GM21529 (cell line): ENCODE measurements at regions not wholly inside any gene's neighbourhood (a gene's known extent, or its start where the extent isn't known, plus 50 kb on each side); places are given as distances from the start of the nearest gene placed in this dataset.

Source experiments
- ATAC-seq: cut with Tn5 transposase; IDR thresholded peaks from one replicate; pipeline ENCODE4 v1.9.1; 2021; ENCODE audit not compliant: unreplicated experiment

- no peak for ATAC-seq
Observed at GRCh38 chr6:21844120-21844917, 250.8 kb downstream of the SOX4 start.

- ATAC-seq: no peak
Observed at GRCh38 chr6:21845018-21845417, 251.5 kb downstream of the SOX4 start.

GRCh38 chr6:21845439-21846140, 252.0 kb downstream of the SOX4 start:
- ATAC-seq: no peak

- ATAC-seq: no peak
Observed at GRCh38 chr6:21846541-21847451, 253.2 kb downstream of the SOX4 start.

- ATAC-seq: no peak
Observed at GRCh38 chr6:21847711-21848480, 254.3 kb downstream of the SOX4 start.

GRCh38 chr6:21850691-21851090, 257.1 kb downstream of the SOX4 start:
- no peak for ATAC-seq

GRCh38 chr6:21855811-21856455, 262.4 kb downstream of the SOX4 start:
- ATAC-seq: no peak

- ATAC-seq: no peak
Observed at GRCh38 chr6:21856456-21856825, 262.9 kb downstream of the SOX4 start.

GRCh38 chr6:21856844-21857243, 263.3 kb downstream of the SOX4 start:
- no peak for ATAC-seq

- ATAC-seq: no peak
Observed at GRCh38 chr6:21858076-21858475, 264.5 kb downstream of the SOX4 start.

GRCh38 chr6:21859193-21859735, 265.7 kb downstream of the SOX4 start:
- ATAC-seq: no peak

GRCh38 chr6:21861942-21862341, 268.4 kb downstream of the SOX4 start:
- no peak for ATAC-seq

- ATAC-seq: no peak
Observed at GRCh38 chr6:21864206-21864605, 270.7 kb downstream of the SOX4 start.

GRCh38 chr6:21868226-21868625, 274.7 kb downstream of the SOX4 start:
- ATAC-seq: no peak

- ATAC-seq: no peak
Observed at GRCh38 chr6:21869085-21869771, 275.7 kb downstream of the SOX4 start.

GRCh38 chr6:21870076-21870730, 276.7 kb downstream of the SOX4 start:
- ATAC-seq: no peak

GRCh38 chr6:21871831-21872230, 278.3 kb downstream of the SOX4 start:
- no peak for ATAC-seq

- ATAC-seq: no peak
Observed at GRCh38 chr6:21872749-21873148, 279.2 kb downstream of the SOX4 start.

- ATAC-seq: no peak
Observed at GRCh38 chr6:21873562-21873961, 280.0 kb downstream of the SOX4 start.
